H1 (cell line): ENCODE measurements at regions not wholly inside any gene's neighbourhood (a gene's known extent, or its start where the extent isn't known, plus 50 kb on each side); places are given as distances from the start of the nearest gene placed in this dataset.
"Not testable (repeated sequence)": the region's sequence is repeated elsewhere in the genome, so short reads cannot be mapped to it uniquely, and the experiment has no call there.

Experiments used
- CTCF ChIA-PET: fragments of 300-600 bp; sonication (Branson Sonifier 250); formaldehyde crosslinking; loops from one replicate; lab custom pipeline; 2021; ENCODE audit not compliant: partially characterized antibody; lab: Charles Lee
- POLR2A ChIA-PET: fragments of 300-600 bp; sonication (Branson Sonifier 250); formaldehyde crosslinking; loops from one replicate; lab custom pipeline; 2021; ENCODE audit warnings: inconsistent platforms; ENCODE audit not compliant: partially characterized antibody; lab: Charles Lee
- DNase-seq, 2 experiments: peaks; one replicate each; pipeline versions ENCODE4 v3.0.0 to v3.0.0-alpha.2; 2010 to 2022; ENCODE audit warnings: low spot score in 2 of 2, low read depth in 1 of 2, mixed read lengths in 1 of 2
- FAIRE-seq: peaks from 2 replicates; lab custom pipeline; 2011; peaks lifted over from hg19 to GRCh38; lab: Jason Lieb, UNC
- H2AFZ ChIP-seq: 2 replicates; pipeline ENCODE4 v1.8.1; 2012; ENCODE audit warnings: low read length, inconsistent platforms
- H2AK5ac ChIP-seq: 2 replicates; pipeline ENCODE4 v1.6.1; 2013; ENCODE audit warnings: low read depth, low read length
- H2BK120ac ChIP-seq: replicated peaks from 2 replicates; pipeline ENCODE3; 2013; ENCODE audit warnings: low read depth, low read length, inconsistent platforms
- H2BK12ac ChIP-seq: 2 replicates; pipeline ENCODE4 v1.6.1; 2013; ENCODE audit warnings: low read depth, low read length
- H2BK15ac ChIP-seq: 2 replicates; pipeline ENCODE4 v1.6.1; 2013; ENCODE audit warnings: low read length
- H2BK20ac ChIP-seq: 2 replicates; pipeline ENCODE4 v1.6.1; 2013; ENCODE audit warnings: low read length
- H2BK5ac ChIP-seq: 2 replicates; pipeline ENCODE4 v1.6.1; 2013; ENCODE audit warnings: low read depth, low read length
- H3K14ac ChIP-seq: 2 replicates; pipeline ENCODE4 v1.6.1; 2013; ENCODE audit warnings: inconsistent platforms; ENCODE audit not compliant: insufficient read length
- H3K18ac ChIP-seq: 2 replicates; pipeline ENCODE4 v1.6.1; 2013; ENCODE audit warnings: low read length; ENCODE audit errors: extremely low read depth
- H3K23ac ChIP-seq: 2 replicates; pipeline ENCODE4 v1.6.1; 2013; ENCODE audit warnings: inconsistent platforms; ENCODE audit not compliant: insufficient read length
- H3K23me2 ChIP-seq: 2 replicates; pipeline ENCODE4 v1.6.1; 2013; ENCODE audit warnings: low read depth, low read length
- H3K27ac ChIP-seq: 2 replicates; pipeline ENCODE4 v1.6.1; 2011; ENCODE audit warnings: low read depth, low read length, inconsistent platforms
- H3K27me3 ChIP-seq, 4 experiments: replicated peaks in 1 of 4; 1 replicate in 1 of 4; 2 replicates in 3 of 4; pipeline versions ENCODE4 v1.6.1 to v1.8.1; 2011 to 2013; ENCODE audit warnings: low read length in 3 of 4, mild to moderate bottlenecking in 3 of 4, inconsistent platforms in 2 of 4, mixed read lengths in 2 of 4, moderate library complexity in 1 of 4; ENCODE audit not compliant: control insufficient read depth in 3 of 4, insufficient read depth in 3 of 4; ENCODE audit errors: extremely low read depth in 1 of 4
- H3K36me3 ChIP-seq, 4 experiments: 2 replicates each; pipeline versions ENCODE4 v1.6.1 to v1.8.1; 2011 to 2013; ENCODE audit warnings: mild to moderate bottlenecking in 4 of 4, low read length in 3 of 4, moderate library complexity in 2 of 4, control low read depth in 1 of 4, inconsistent platforms in 1 of 4; ENCODE audit not compliant: insufficient read depth in 4 of 4, control insufficient read depth in 2 of 4
- H3K4ac ChIP-seq: replicated peaks from 2 replicates; pipeline ENCODE3; 2013; ENCODE audit warnings: low read length, low read depth, mixed read lengths, inconsistent platforms; ENCODE audit not compliant: insufficient read length
- H3K4me1 ChIP-seq, 4 experiments: replicated peaks in 1 of 4; 1 replicate in 1 of 4; 2 replicates in 3 of 4; pipeline versions ENCODE4 v1.6.1 to v1.8.1; 2011 to 2013; ENCODE audit warnings: low read length in 3 of 4, inconsistent platforms in 2 of 4, mixed read lengths in 1 of 4; ENCODE audit not compliant: insufficient read depth in 4 of 4, control insufficient read depth in 3 of 4
- H3K4me2 ChIP-seq, 2 experiments: 2 replicates each; pipeline versions ENCODE4 v1.6.1 to v1.8.1; 2011 to 2013; ENCODE audit warnings: low read depth in 2 of 2, low read length in 2 of 2, control low read depth in 1 of 2, inconsistent platforms in 1 of 2, mild to moderate bottlenecking in 1 of 2; ENCODE audit not compliant: insufficient read depth in 1 of 2
- H3K4me3 ChIP-seq, 4 experiments: fragments of 200-600, 300-600 bp in 1 of 4; sonication (generic), shearing (Covaris generic), sonication (Bioruptor Twin) in 1 of 4; 2 replicates each; pipeline versions ENCODE4 v1.5.1 to v1.8.1; 2011 to 2016; ENCODE audit warnings: low read length in 4 of 4, low read depth in 3 of 4, control low read depth in 2 of 4, inconsistent platforms in 2 of 4, mild to moderate bottlenecking in 2 of 4, mixed read lengths in 1 of 4, moderate library complexity in 1 of 4; ENCODE audit not compliant: insufficient read depth in 2 of 4; ENCODE audit errors: extremely low read depth in 1 of 4
- H3K56ac ChIP-seq: replicated peaks from 2 replicates; pipeline ENCODE3; 2013; ENCODE audit warnings: low read depth, mild to moderate bottlenecking, mixed read lengths, low read length, inconsistent platforms; ENCODE audit not compliant: insufficient read length
- H3K79me1 ChIP-seq: 2 replicates; pipeline ENCODE4 v1.6.1; 2013; ENCODE audit warnings: low read depth, low read length, control low read depth
- H3K79me2 ChIP-seq, 2 experiments: 2 replicates each; pipeline versions ENCODE4 v1.6.1 to v1.8.1; 2012 to 2013; ENCODE audit warnings: low read length in 2 of 2, mild to moderate bottlenecking in 2 of 2, inconsistent platforms in 1 of 2; ENCODE audit not compliant: insufficient read depth in 2 of 2, control insufficient read depth in 1 of 2
- H3K9ac ChIP-seq, 4 experiments: replicated peaks in 1 of 4; 1 replicate in 1 of 4; 2 replicates in 3 of 4; pipeline versions ENCODE4 v1.6.1 to v1.8.1; 2011 to 2013; ENCODE audit warnings: low read depth in 3 of 4, low read length in 3 of 4, control low read depth in 2 of 4, mild to moderate bottlenecking in 2 of 4, moderate library complexity in 2 of 4, inconsistent platforms in 1 of 4; ENCODE audit errors: extremely low read depth in 1 of 4
- H3K9me3 ChIP-seq, 2 experiments: 2 replicates each; pipeline versions ENCODE4 v1.6.1 to v1.8.1; 2012 to 2013; ENCODE audit warnings: mild to moderate bottlenecking in 2 of 2, moderate library complexity in 2 of 2, control low read depth in 1 of 2, inconsistent platforms in 1 of 2, low read depth in 1 of 2, low read length in 1 of 2, mixed read lengths in 1 of 2; ENCODE audit not compliant: insufficient read depth in 2 of 2
- H4K20me1 ChIP-seq, 2 experiments: replicated peaks in 1 of 2; 2 replicates each; pipeline versions ENCODE3 to v1.8.1; 2011 to 2013; ENCODE audit warnings: inconsistent platforms in 2 of 2, low read length in 2 of 2, mild to moderate bottlenecking in 1 of 2; ENCODE audit not compliant: insufficient read depth in 2 of 2, control insufficient read depth in 1 of 2
- H4K5ac ChIP-seq: 2 replicates; pipeline ENCODE4 v1.6.1; 2013; ENCODE audit warnings: low read length, low read depth, mixed read lengths, inconsistent platforms; ENCODE audit not compliant: insufficient read length
- H4K8ac ChIP-seq: 2 replicates; pipeline ENCODE4 v1.8.0; 2013; ENCODE audit warnings: mild to moderate bottlenecking, moderate library complexity, low read length, inconsistent platforms; ENCODE audit not compliant: insufficient read depth; ENCODE audit errors: extremely low read depth
- H4K91ac ChIP-seq: replicated peaks from 2 replicates; pipeline ENCODE3; 2013; ENCODE audit warnings: low read length, mixed read lengths, inconsistent platforms; ENCODE audit not compliant: insufficient read length
- WGBS, 2 experiments: shearing (Covaris generic) in 1 of 2; methylation state at CpG; one replicate each; pipeline versions ENCODE4 v1.1.6 to v1.1.7; 2013 to 2015; ENCODE audit warnings: low lambda C conversion rate in 2 of 2, mixed read lengths in 2 of 2, inconsistent platforms in 1 of 2, low coverage in 1 of 2, missing lambda C conversion rate in 1 of 2; ENCODE audit not compliant: insufficient replicate concordance in 2 of 2, insufficient coverage in 1 of 2, insufficient read length in 1 of 2; ENCODE audit errors: extremely low coverage in 1 of 2, missing lambda C conversion rate in 1 of 2; 5-methylcytosine and 5-hydroxymethylcytosine counted together

GRCh38 chr9:64813072-64813471 is 471.9 kb downstream of the FOXD4L5 start:
- CTCF ChIA-PET, H2BK5ac ChIP-seq, H3K4me1 ChIP-seq, H3K23ac ChIP-seq, DNase-seq, H3K36me3 ChIP-seq, H3K27ac ChIP-seq, H3K14ac ChIP-seq, H4K5ac ChIP-seq, H3K4ac ChIP-seq, H3K23me2 ChIP-seq, H3K56ac ChIP-seq, H2AFZ ChIP-seq, H3K79me1 ChIP-seq, FAIRE-seq, H4K91ac ChIP-seq, H3K4me3 ChIP-seq, H4K8ac ChIP-seq, POLR2A ChIA-PET, H2BK120ac ChIP-seq, H3K9ac ChIP-seq, H2BK15ac ChIP-seq, H2BK20ac ChIP-seq, H3K79me2 ChIP-seq, H2BK12ac ChIP-seq, H3K4me2 ChIP-seq, H2AK5ac ChIP-seq, H4K20me1 ChIP-seq, H3K9me3 ChIP-seq, H3K27me3 ChIP-seq, H3K18ac ChIP-seq: not testable (repeated sequence)

DNA sequence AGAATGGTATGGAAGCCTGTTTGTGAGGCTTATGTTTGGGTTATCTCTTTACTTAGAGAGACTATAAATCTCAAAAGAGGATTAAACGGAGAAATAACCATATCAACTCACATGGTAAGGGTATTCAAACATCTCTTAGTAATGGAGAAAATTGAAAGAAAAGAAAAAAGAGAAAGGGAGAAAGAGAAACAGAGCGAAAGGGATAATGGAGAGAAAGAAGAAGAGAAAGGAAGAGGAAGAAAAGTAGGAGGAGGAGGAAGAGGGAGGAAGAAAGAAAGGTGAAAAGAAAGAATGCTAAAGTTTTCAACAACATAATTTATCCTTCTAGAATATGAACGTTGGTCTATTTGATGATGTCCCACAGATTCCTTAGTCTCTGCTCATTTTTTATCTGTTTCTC is 506.3 kb downstream of the FOXD4L5 start:
- H3K4me2 ChIP-seq, POLR2A ChIA-PET, FAIRE-seq: not testable (repeated sequence)

More for the DNA sequence above, 506.3 kb downstream of the FOXD4L5 start:
- H3K4ac ChIP-seq, H4K91ac ChIP-seq, H2AFZ ChIP-seq, H2BK15ac ChIP-seq, H3K18ac ChIP-seq, H3K79me2 ChIP-seq, H2BK120ac ChIP-seq, H3K56ac ChIP-seq, H2BK12ac ChIP-seq, H3K4me1 ChIP-seq, H3K36me3 ChIP-seq, CTCF ChIA-PET, H2AK5ac ChIP-seq, H3K27ac ChIP-seq, DNase-seq, H3K14ac ChIP-seq, H3K9ac ChIP-seq, H4K5ac ChIP-seq, H4K20me1 ChIP-seq, H3K4me3 ChIP-seq, H4K8ac ChIP-seq, H3K23ac ChIP-seq, H2BK5ac ChIP-seq, H3K79me1 ChIP-seq, H3K23me2 ChIP-seq, H2BK20ac ChIP-seq, H3K9me3 ChIP-seq: not testable (repeated sequence)
- peaks cover 2 to 13% (median 7%) of the 10 kb centered on the region in 4 experiments; a peak in 5 of 7 replicates for H3K27me3 ChIP-seq
- 100% methylated on average over 1 of the region's 3 CpGs; no CpG with 5 or more reads in 1 of the 2 experiments for WGBS, 2 experiments
